ENCODE measurements at regions not wholly inside any gene's neighbourhood (a gene's known extent, or its start where the extent isn't known, plus 50 kb on each side); places are given as distances from the start of the nearest gene placed in this dataset.

DNA sequence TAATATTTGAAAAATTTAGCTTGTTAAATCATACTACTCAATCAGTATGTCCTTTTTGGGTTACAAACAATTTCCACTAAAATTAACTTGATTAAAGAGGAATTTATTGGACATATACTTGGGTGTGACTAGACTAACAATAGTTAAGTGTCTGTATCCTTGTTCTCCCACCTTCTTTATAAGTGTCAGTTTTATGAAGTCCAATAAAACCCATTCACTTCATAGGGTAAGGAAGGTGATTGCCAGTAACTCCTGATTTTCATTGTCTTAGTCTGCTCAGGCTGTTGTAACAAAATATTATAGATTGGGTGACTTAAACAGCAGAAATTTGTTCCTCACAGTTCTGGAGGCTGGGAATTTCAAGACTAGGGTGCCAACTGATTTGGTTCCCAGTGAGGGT lies 800.0 kb downstream of the PDHA2 start:
- no peaks in the 10 kb centered on the region for H3K4me1 ChIP-seq
- H3K4me3 ChIP-seq: no peak overlapping the region
- DNase-seq: no peak
- H3K27ac ChIP-seq: no peak overlapping the region
- no peaks in the 10 kb centered on the region for H3K36me3 ChIP-seq
- no peak overlapping the region for H3K9ac ChIP-seq (ENCODE audit: low read depth in 2 of 2, low read length in 2 of 2)
- TF ChIP-seq, protein P1, sequence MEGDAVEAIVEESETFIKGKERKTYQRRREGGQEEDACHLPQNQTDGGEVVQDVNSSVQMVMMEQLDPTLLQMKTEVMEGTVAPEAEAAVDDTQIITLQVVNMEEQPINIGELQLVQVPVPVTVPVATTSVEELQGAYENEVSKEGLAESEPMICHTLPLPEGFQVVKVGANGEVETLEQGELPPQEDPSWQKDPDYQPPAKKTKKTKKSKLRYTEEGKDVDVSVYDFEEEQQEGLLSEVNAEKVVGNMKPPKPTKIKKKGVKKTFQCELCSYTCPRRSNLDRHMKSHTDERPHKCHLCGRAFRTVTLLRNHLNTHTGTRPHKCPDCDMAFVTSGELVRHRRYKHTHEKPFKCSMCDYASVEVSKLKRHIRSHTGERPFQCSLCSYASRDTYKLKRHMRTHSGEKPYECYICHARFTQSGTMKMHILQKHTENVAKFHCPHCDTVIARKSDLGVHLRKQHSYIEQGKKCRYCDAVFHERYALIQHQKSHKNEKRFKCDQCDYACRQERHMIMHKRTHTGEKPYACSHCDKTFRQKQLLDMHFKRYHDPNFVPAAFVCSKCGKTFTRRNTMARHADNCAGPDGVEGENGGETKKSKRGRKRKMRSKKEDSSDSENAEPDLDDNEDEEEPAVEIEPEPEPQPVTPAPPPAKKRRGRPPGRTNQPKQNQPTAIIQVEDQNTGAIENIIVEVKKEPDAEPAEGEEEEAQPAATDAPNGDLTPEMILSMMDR (IDR thresholded peaks at IDR 0.05): no peak
- no peaks in the 10 kb centered on the region for H3K9me3 ChIP-seq
- intact Hi-C loops (cut with DNase I): no loop called here
- no peaks in the 10 kb centered on the region for H3K27me3 ChIP-seq

DNA sequence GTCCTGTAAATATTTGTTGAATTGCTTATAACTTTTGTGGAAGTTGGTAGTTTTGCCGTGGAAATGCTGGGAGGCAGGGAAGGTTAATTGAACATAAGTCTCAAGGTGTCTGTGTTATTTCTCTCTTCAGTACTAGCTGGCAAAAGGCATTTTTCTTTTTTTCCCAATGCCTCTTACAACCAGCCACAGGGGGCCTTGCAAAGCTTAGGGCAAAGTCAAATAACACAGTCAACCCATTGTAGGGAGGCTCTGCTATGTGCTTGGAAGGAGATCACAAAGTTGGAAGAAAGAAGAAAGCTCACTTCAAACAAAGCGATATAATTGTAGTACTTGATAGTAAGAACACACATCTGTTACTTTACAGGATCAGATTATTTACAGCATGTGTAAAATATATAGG lies 802.6 kb downstream of the PDHA2 start:
- H3K27me3 ChIP-seq: no peaks in the 10 kb centered on the region
- H3K36me3 ChIP-seq: no peaks in the 10 kb centered on the region
- no peak overlapping the region for H3K9ac ChIP-seq (ENCODE audit: low read depth in 2 of 2, low read length in 2 of 2)
- intact Hi-C loops (cut with DNase I): no loop called here
- TF ChIP-seq, protein P1 (IDR thresholded peaks at IDR 0.05): no peak
- no peak overlapping the region for H3K4me3 ChIP-seq
- no peak overlapping the region for H3K27ac ChIP-seq
- no peak for DNase-seq
- no peaks in the 10 kb centered on the region for H3K4me1 ChIP-seq
- H3K9me3 ChIP-seq: no peaks in the 10 kb centered on the region

DNA sequence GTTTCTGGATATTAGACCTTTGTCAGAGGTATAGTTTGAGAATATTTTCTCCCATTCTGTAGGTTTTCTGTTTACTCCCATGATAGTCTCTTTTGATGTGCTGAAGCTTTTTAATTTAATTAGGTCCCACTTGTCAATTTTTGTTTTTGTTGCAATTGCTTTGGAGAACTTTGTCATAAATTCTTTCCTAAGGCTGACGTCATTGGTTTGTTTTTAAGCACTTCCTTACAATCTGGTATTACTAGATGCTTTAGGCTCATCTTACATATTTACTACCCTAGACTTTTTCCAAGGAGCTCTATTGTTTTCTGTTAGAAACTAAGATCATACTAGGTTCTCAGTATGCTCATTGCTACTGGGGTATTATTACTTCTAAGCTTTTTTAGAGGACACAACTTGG lies 806.3 kb downstream of the PDHA2 start:
- no peak for DNase-seq
- Histone ChIP-seq H3K36me3 (no peaks in the 10 kb centered on the region), H3K27ac (no peak overlapping the region), H3K4me3 (no peak overlapping the region), H3K27me3 (no peaks in the 10 kb centered on the region), H3K4me1 (no peaks in the 10 kb centered on the region), H3K9ac (ENCODE audit: low read depth in 2 of 2, low read length in 2 of 2) (no peak overlapping the region), H3K9me3 (no peaks in the 10 kb centered on the region)
- intact Hi-C loops (cut with DNase I): no loop called here
- TF ChIP-seq, protein P1 (IDR thresholded peaks at IDR 0.05): no peak

DNA sequence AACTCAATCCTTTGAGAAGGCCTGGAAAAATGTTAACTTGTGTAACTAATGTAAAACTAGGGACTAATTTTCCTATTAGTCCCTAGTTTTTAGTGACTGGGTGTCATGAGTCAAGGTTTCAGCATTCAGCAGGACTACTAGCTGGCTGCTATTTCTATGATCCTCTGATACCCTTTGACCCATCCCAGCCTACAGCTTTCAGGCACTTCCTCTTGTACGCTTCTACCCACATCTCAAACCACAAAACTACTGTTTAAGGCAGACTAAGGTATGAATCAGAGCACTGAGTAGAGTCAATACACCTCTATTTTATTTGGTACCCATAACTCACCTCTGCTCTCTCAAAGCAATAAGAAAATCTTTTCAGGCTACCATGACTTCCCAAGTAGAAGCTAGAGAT lies 809.6 kb downstream of the PDHA2 start:
- no peaks in the 10 kb centered on the region for H3K4me1 ChIP-seq
- H3K36me3 ChIP-seq: no peaks in the 10 kb centered on the region
- H3K27me3 ChIP-seq: no peaks in the 10 kb centered on the region
- TF ChIP-seq, protein P1 (IDR thresholded peaks at IDR 0.05): no peak
- no peak for DNase-seq
- no peak overlapping the region for H3K4me3 ChIP-seq
- no peak overlapping the region for H3K9ac ChIP-seq (ENCODE audit: low read depth in 2 of 2, low read length in 2 of 2)
- no peaks in the 10 kb centered on the region for H3K9me3 ChIP-seq
- no peak overlapping the region for H3K27ac ChIP-seq
- intact Hi-C loops (cut with DNase I): no loop called here

DNA sequence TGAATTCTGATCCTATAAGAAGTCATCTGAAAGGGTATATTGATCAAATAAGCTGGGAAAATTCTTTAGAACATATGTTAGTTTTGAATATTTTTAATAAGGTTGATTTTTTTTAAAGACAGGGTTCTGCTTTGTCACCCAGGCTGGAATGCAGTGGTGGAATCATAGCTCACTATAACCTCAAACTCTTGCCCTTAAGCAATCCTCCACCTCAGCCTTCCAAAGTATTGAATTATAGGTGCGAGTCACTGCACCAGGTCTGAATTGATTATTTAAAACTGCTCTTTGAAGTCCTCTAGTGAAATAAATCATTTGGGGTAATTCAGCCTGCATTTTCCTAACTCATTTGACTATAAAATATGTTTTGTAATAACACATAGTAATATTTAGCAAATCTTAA lies 812.3 kb downstream of the PDHA2 start:
- no peak for DNase-seq
- intact Hi-C loops (cut with DNase I): no loop called here

More for the DNA sequence above, 812.3 kb downstream of the PDHA2 start:
- H3K9ac ChIP-seq (ENCODE audit: low read depth in 2 of 2, low read length in 2 of 2): no peak overlapping the region
- H3K4me3 ChIP-seq: no peak overlapping the region
- H3K27ac ChIP-seq: no peak overlapping the region
- TF ChIP-seq, protein P1 (IDR thresholded peaks at IDR 0.05): no peak
- no peaks in the 10 kb centered on the region for H3K9me3 ChIP-seq
- H3K4me1 ChIP-seq: no peaks in the 10 kb centered on the region
- no peaks in the 10 kb centered on the region for H3K27me3 ChIP-seq
- no peaks in the 10 kb centered on the region for H3K36me3 ChIP-seq
